Inflammatory macrophage treated with lipopolysaccharide for 4 hours (primary cell): ENCODE measurements at regions not wholly inside any gene's neighbourhood (a gene's known extent, or its start where the extent isn't known, plus 50 kb on each side); places are given as distances from the start of the nearest gene placed in this dataset.

Experiments used
- DNase-seq: peaks from one replicate; pipeline ENCODE4 v3.0.0-alpha.2; 2020

DNA sequence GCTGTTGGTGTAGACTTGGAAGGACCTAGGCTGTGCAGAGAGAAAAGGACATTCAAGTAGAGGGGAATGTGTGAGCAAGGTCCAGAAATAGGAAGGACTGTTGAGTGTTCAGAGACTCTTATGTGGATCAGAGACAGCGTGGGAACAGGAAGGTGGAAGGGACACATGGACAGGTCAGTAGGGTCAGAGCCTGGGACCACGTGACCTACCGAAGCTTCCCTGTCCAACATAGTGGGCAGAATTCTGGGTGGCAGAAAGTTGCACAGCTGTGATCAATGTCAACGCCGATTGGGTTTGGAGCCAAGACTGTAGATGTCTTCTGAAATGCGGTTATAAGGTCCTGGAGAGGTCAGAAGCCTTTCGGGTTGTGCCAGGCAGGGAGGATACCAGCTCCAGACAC lies 195.9 kb upstream of the MKI67 start:
- DNase-seq = no peak

DNA sequence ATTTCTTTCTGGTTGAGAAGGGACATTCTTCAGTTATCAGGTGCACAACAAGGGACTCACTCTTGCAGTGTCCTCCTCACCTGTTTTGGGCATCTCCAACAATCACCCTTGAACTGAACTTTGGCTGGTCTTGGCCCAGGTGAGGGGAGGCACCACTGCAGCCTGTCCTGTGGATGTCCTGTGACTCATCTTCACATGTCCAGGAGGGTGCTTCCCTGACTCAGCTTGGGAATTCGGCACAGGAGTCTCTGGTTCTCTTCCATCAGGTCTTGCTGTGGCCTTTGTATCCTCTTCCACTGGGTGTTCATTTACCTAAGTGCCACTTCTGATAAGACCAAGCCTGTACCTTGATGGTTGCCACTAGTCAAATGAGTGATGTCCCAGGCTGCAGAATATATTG lies 196.7 kb upstream of the MKI67 start:
- no peak for DNase-seq

DNA sequence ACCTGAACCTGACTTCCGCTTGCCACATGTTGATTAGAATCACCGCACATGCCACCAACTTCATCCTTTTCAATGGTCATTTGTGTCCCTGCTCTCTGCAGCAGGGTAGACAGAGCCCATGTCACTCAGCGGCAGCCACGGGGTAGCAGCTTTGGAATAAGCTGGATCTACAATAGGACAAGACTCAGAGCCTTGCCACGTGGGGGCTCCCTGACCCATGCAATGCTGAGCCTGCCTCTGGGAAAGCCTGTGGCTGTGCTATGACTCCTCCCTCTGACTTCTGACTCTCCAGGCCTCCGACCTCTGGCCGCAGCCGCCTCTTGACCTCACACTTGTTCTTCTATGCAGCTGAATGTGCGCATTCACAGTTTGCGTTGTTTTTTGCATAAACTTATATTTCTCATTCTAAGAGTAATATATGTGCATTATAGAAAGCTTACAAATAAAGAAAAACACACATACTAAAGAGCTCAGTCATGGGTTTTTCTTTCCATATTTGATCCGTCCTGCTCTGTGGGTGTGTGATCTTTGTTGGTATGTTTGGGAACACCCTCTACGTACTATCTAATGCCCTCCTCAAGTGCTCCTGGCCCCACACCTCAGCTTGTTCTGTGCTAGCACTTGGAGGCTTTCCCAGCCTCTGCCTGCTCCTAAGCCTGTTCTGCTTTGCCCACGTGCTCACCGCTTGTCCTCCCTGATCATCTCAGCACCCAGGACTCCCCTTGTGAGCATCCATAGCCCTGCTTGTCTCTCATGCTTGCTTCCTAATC lies 198.0 kb upstream of the MKI67 start:
- DNase-seq = no peak

DNA sequence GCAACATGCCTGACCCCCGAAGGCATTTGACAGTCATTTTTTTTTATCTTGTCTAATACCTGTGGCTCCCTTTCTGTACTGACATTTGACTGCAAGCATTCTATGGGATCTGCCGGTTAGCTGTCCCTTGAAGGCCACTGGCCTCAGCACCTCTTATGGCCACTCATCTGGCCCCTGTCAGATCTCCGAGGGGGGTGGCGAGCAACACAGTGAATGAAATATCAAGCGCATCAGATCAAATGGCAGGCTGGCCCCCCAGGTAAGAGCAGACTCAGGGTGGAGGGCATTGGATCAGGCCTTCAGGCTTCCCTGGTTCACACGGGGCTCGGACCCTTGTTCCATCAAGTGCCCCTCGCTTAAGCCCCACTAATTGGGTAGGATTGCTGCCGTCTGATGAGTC lies 199.6 kb upstream of the MKI67 start:
- no peak for DNase-seq

DNA sequence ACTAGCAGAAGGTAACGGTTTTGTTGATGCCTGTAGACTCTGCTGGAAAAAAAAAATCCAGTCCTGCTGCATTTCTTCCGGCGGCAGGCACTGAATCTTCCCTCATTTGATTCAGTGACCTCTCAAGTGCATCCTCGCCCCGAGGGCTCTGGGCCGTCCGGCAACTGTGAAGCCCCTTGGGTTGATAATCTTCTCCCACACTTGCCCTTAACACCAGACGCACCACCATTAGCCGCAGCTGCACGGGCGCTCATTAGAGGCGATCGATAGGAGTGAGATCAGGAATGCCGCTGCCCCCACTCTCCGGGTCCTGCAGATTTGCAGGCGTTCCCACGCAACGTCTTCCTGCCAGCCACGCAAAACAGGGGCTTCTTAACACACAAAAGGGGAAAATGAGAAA lies 200.0 kb upstream of the MKI67 start:
- no peak for DNase-seq

DNA sequence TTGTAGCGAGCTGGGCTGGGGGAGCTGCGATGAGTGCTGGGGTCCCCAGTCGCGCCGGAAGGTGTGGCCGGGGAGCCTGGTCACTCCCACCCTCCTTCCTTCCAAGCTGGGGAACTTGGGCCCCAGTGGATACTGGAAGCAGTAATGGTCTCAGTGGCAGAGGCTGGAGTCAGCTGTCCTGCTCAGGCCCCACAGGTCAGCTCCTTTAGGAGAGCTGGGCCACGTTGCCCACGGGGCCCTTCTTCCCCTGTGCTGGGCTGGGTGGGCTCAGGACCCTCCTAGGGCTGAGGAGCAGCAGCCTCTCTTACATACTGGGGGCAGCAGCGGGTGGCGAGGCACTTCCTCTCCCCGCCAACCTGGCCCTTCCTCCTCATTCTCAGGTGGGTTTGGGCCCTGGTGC lies 200.6 kb upstream of the MKI67 start:
- no peak for DNase-seq

DNA sequence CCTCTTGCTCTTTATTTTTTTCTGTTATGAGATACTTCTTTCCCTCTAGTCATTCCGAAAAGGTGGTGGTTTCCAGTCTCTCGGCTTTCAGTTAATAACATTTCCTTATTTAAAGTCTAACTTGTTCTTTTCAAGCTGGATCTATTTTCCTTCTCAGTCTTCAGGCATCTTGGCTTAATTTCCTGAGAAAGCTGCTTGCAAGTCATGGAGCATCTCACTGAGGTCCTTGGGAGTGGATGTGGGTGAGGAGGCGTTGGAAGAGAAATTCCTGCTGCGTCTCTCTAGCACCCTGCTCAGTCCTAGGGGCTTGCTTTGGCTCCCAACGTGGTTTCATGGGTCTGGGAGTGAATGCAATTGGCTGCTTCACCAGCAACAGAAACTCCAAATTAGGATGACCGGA lies 210.2 kb upstream of the MKI67 start:
- DNase-seq = no peak

DNA sequence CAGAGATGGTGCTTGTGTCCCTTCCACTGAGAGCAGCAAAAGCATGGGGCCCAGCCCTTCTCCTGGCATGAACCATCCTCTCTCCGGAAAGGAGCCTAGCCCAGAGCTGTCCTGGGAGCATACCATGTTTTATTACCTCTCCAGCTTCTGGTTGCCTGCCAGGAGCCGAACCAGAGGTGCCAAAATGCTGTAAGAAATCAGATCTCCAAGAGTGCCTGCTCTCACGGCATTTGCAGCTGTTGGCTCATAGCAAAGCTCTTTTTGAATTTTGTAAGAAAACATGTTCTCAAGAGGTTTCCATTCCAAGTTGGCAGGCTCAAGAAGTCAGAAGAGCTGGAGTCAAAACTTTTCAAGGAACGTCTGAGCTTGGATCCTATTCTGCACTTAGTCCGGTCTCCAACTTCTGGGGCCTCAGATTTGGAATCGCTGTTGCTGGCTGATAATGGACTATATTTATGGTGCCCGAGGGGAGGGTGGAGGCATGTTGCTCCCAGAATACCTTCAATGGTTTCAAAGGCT lies 211.7 kb upstream of the MKI67 start:
- no peak for DNase-seq

DNA sequence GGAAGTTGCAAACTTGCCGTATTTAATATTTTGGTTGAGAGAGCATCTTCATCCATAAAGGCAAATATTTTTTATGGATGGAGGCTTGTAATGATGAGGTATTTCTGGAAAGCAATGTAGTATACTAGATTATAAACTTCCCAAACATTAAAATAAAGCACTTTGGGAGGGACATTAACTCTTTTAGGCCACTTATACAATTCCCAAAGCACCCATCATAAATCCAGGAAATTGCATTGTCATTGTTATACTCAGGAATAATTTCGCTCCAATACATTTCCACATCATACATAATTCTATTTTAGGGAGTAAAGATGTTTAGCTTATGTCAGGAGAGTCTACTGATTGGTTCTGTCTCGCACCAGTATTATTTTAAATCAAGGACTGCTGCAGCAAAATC lies 212.7 kb upstream of the MKI67 start:
- DNase-seq = no peak

DNA sequence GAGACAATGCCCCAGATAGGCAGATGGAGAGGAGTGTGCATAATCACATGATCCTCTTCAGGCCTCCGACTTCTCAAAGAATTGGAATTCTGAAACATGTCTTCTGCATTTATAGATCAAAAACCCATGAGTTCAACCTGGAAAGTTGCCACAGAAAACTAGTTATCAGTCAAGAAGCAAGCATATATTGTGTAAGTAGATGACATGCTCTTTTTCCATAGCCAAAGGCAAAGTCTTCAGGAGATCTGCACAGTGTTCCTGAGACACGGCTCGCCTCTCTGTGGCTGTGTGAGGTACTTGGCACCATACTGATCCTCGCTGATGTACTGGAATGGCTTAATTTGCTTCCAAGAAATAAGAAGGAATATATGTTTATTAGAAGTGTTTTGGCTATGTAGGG lies 213.5 kb upstream of the MKI67 start:
- DNase-seq = no peak

DNA sequence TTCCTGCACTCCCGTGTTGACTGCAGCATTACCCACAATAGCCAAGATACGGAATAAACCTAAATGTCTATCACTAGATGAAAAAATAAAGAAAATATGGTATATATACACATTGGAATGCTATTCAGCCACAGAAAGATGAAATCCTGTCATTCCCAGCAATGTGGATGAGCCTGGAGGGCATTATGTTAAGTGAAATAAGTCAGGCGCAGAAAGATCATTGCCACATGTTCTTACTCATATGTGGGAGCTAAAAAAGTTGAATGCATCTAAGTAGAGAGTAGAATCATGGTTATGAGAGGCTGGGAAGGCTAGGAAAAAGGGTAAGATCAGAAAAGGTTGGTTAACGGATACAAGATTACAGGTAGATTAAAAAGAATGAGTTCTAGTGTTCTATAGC lies 219.1 kb upstream of the MKI67 start:
- no peak for DNase-seq

DNA sequence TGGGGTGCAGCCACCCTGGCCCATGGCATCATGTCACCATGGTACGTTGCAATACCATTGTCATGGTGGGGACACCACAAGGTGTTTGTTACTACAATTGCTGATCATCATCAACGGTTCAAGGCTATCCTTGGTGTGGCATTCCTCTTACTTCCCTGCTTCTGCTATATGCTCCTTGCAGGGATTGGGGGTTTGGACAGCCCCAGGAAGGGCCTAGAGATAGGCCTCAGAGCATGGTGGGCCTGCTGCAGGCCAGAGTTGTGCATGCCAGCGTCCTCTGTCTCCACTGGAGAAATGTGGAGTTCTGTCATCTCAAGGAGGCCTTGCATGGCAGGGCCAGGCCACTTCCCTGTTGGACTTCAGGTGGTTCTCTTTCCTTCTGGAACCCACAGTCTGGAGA lies 234.6 kb upstream of the MKI67 start:
- no peak for DNase-seq

DNA sequence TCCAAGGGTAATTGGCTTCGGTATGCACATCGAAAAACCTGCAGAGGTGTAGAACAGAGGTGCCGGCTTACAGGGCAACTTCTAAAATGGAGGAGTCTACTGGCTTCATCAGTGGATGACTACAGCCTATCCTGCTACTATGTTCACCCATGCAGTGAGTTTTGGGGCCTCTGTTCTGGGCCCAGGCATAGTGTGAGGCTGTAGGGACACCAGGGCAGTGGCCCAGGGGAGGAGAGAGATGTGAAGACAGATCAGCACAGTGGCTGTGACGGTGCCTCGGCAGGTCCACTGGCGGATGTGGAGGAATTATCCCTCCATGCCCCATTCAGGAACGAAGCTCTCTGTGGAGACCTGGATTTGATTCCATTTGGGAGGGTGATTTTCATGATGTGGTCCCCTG lies 235.3 kb upstream of the MKI67 start:
- DNase-seq = no peak

DNA sequence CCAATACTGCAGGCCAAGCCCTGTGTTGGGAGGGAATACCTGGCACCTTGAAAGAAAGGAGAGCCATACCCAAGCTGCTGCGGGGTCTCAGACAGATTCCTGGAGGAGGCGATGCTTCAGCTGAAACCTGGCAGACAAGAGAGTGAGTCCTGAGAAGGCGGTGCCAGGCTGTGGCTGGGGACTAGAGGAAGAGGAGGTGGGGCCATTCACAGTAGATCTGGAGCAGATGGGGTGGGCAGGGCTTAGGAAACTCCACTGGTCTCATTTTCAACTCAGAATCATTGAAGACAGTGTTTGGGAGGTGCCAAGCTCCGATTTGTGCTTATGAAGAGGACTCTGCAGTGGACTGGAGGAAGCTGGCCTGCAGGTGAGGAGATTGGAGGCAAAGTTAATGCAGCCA lies 236.3 kb upstream of the MKI67 start:
- DNase-seq = no peak

DNA sequence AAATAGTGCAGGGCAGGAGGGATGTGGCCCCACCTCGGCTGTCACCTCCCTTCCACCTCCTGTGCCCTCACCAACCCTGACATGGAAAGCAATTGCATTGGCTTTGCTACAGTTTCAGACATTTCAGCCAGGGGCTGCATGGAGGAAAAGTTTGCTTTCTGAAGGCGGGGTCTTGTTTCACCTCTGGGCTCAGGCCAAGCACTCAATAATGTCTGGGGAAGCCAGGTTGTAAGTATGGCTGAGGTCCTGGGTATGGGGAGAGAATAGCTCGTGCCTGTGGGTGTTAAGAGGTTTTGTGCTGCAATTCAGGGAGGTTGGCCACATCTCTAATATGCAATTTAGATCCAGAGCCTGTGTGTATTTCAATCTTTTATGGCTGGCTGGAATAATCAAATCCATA lies 238.4 kb upstream of the MKI67 start:
- no peak for DNase-seq

DNA sequence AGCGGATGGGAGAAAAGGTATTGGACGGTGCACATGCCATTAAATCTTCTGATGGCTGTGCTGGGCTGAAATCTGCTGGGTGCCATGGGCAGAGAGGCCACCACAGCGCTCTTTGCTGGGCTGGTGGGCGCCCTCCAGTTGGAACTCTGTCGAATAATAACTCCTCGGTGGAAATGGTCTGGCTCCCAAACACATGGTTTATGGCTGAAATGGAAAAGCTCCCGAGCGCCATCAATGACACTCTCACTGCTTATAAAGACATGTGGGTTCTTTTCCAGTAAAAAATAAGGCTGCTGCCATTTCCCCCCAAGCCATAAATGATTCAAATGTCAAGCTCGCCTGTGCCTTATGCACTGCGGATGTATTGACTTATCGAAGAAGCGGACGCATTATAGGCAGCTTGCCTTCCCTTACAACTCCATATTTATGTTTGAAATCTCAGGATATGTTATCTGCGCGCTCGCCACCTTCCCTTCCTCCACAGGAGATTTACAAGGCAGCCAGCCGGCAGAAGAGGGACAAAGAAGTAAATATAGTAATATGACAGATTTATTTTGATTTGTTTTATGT lies 239.0 kb upstream of the MKI67 start:
- DNase-seq = no peak

DNA sequence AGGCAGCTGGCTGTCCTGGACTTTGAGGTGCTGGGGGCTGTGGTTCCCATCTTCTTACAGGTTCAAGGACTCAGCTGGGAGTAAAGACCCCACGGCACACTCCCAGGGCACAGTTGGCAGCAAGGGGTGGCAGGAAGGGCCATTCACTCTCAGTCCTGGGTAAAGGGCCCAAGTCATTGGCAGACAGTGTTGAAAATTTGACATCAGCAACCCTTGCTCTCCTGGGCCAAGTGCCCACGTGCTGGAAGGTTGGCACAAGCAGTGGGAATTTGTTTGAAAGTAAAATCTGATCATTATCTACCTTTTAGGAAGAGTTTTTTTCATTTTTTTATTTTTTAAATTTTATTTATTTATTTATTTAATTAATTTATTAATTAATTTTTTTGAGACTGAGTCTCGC lies 241.6 kb upstream of the MKI67 start:
- no peak for DNase-seq

DNA sequence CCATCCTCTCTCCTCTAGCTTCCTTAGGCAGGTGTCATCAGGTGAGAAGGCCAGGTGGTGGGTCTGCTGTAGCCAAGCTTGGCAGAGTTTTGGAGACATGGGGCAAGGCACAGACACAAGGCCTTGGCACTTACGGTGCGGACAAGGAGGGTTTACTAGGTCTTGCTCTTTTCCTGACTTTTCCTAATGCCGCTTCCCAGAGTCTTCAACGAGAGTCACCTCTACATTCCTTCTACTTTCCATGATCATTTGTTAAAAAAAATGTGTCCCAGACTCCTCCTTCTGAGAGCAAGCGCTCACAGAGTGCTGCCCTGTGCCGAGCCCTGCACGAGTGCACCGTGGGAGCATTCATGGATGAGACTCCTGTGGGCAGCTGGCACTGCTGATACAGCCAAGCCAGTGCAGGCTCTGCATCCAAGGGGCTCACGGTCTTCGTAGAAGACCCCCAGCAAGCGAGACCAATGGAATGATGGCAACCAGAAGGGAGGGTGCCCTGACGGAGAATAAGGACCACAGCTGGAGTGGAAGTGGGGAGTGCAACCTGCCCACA lies 243.0 kb upstream of the MKI67 start:
- DNase-seq = no peak

DNA sequence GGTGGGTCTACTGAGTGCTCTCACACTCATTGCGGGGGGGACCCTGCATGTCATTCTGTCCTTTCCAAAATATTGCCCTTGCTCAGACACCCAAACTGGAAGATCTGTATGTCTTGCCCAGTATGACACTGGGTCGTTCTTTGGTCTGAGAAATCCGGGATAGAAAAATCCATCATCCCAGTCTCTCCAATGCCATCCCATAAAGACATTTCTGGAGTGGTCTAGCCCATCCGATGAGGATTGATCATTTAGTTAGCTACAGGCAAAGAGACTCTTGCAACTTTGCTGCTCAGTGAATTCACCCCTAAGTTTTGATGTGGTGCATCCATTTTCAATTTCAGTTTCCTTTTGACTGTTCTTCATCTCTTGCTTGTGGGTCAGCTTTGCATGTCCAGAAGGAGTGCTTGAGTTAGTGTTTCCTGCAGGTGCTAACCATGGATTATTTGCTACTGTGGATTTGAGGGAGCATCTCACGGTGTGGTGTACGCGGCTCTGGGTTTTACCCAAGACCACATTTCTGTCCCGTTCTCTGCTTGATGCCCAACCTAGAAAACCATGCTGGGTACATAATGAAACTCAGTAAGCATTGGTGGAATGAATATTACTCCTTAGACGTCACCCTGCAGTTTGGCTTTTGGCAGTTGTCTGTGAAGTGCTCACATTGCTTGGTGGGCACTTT lies 247.0 kb upstream of the MKI67 start:
- DNase-seq = no peak

DNA sequence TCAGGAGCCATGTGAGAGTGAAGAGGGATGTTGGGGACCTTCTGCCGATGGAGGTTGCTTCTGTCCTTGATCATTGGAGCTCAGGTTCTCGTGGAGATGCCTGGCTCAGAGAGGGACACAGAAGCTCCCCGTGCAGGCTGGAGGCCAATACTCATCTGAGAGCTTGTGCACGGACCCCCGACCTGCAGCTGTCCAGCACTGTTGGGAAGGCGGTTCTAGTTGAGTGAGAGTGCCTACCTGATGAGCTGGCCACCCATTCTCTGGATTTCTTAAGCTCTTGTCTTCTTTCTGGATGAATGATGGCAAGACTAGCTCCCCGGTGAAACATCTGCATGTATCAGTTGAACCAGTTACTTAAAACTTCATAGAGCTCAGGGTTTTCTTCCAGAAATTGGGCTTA lies 247.6 kb upstream of the MKI67 start:
- DNase-seq = no peak

DNA sequence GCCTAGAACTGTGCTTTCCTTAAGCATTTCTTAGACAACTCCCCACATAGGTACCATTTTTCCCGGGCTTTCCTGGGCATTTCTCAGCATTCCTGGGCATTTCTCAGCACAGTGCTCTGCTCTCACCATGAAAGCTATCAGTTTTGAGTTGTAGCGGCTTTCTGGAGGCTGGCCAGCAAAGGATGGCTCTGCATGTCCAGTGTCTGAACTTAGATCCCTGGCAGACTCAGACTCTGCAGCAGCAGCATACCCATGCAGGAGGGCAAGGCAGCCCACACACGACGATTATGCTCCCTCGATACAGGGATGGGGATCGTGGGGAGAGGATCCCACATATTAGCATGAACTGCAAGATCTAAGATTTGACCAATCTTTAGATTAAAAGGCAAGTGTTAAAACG lies 248.9 kb upstream of the MKI67 start:
- no peak for DNase-seq

DNA sequence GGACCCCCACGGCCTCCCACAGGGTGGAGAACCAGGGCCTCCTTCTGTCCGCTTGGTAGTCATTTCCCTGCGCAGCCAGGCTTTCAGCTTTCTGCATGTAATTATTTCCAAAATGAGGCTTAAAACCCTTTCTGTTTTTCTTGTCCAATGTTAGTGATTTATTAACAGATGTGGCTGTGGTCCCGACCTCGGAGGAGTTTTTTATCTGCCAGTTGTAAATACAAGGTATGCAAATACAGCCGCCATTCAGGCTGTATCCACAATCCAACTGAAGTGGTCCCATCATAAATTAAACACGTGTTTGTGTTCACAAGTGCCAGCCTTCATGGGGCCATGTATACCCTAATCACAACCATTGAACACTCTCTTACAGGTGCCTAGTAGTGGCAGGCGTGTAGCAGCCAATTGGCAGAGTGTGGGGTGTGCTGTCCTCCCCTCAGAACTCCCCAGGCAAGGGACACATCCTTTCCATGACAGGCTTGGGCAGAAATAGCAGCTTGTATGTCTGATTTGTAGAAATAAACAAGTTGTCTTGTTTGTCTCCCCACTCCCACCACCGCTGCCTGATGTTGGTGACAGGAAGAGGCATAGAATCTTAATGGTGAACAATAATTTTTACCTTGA lies 251.3 kb upstream of the MKI67 start:
- DNase-seq = no peak

DNA sequence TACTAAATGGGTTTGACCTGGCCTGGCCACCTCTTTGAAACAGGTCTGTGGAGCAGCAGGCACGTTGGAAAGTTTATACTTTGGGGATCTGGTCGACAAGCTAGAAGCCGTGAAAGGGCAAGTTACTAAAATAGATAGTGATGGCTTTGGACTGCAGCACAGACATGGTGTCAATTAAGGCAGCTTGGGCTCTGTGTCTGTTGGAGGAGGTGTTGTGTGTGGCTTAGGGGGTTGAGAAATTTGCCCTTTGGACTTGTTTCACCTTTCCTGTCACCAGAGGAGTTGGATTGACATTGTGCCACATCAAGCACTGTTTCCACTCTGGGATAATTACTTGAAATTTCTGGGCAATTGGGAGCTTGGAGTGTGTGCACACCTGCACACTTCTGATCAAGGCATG lies 251.8 kb upstream of the MKI67 start:
- no peak for DNase-seq

DNA sequence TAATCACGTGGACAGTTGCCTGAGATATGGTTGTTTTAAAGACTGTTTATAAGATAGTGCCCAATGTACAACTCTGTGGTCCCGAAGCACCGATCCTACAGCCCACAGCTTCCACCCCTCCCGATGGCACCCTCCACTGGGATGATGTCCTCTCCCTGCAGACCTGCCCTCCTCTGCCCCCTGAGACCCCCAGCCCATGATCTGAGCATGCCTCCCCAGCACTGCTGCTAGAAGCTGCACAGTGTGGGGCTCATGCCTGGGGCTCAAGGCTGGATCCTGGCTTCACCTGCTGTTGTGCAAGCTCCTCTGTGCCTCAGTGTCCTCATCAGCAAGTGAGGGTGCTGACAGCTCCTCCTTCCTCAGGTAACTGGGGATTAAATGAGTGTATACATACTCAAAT lies 254.7 kb upstream of the MKI67 start:
- DNase-seq = no peak
